ENCODE measurements at regions not wholly inside any gene's neighbourhood (a gene's known extent, or its start where the extent isn't known, plus 50 kb on each side); places are given as distances from the start of the nearest gene placed in this dataset.

DNA sequence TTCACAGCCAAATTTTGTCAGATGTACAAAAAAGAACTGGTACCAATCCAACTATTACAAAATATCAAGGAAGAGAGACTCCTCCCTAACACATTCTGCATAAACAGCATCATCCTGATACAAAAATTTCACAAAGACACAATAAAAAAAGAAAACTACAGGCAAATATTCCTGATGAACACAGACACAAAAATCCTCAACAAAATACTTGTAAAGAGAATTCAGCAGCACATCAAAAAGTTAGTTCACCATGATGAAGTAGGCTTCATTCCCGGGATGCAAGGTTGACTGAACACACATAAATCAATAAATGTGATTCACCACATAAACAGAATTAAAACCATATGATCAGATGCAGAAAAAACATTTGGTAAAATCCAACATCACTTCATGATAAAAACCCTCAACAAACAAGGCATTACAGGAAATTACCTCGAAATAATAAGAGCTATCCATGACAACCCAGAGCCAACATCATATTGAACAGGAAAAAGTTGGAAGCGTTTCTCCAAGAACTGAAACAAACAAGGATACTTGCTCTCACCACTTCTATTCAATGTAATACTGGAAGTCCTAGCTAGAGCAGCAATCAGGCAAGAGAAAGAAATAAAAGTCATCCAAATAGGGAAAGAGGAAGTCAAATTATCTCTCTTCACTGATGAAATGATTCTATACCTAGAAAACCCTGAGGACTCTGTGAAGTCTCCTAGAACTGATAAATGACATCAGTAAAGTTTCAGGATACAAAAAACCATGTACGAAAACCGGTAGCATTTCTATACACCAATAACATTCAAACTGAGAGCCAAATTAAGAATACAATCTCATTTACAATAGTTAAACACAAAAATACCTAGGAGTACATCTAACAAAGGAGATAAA lies 223.1 kb downstream of the REEP3 start:
- no peak for ATAC-seq

DNA sequence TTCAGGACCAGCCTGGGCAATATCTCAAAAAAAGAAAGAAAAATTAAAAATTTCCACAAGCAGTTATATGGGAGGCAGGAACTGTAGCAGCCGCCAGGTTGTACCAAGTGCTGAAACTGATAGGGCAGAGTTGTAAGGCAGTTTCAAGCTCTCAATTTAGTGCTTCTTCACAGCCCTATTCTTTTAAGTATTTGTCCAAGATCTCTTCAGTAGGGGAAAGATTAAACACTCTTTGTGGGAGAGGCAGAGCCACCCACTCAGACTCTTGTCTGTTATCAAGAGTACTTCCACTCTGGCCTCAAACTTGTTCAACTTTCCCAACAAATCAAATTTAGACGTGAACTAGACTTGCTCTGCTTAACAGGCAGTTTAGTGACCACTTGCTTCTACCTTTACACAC lies 228.7 kb downstream of the REEP3 start:
- no peak for ATAC-seq

- no peak for ATAC-seq
Observed at GRCh38 chr10:63751836-63752235, 230.6 kb downstream of the REEP3 start.

- no peak for ATAC-seq
Observed at GRCh38 chr10:63752318-63752717, 231.1 kb downstream of the REEP3 start.

- ATAC-seq = no peak
Observed at GRCh38 chr10:63753808-63754207, 232.6 kb downstream of the REEP3 start.

GRCh38 chr10:63755441-63755840 lies 234.2 kb downstream of the REEP3 start:
- no peak for ATAC-seq

DNA sequence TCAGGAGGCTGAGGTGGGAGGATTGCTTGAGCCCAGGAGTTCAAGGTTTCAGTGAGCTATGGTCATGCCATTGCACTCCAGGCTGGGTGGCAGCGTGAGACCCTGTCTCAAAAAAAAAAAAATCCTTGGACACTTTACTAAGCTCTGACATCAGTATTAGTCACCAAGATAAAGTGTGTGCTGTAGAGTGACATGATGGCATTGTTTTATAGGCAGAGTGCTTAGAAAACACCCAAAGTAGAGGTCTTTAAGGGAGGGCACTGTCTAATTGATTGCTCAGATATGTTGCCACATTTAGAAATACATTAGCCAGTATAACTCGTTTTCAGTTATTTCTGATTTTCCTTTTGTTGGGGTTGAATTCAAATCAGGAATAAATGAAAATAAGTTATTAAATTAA lies 235.9 kb downstream of the REEP3 start:
- ATAC-seq = no peak

DNA sequence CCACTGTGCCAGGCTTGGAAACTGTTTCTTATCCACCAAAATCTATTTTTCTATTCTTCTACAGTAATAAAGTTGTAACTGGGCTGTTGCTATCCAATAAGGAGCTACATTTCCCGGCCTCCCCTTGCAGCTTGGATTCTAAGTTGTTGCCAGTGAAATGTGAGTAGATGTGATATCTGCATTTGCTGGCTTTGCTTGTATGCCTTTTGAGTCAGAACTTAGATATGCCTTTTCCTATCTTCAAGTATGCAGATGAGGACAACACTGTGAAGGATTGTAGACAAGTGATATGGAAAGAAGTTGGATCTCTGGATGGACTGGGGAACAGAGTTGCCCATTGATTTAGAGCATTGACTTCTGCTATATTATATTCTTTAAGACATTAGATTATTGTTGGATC lies 236.9 kb downstream of the REEP3 start:
- no peak for ATAC-seq

GRCh38 chr10:63759335-63759734 lies 238.1 kb downstream of the REEP3 start:
- ATAC-seq = no peak

- ATAC-seq = no peak
Observed at GRCh38 chr10:63760034-63760707, 239.0 kb downstream of the REEP3 start.

- no peak for ATAC-seq
Observed at GRCh38 chr10:63760708-63761047, 239.5 kb downstream of the REEP3 start.

GRCh38 chr10:63761243-63761642 lies 240.0 kb downstream of the REEP3 start:
- no peak for ATAC-seq

DNA sequence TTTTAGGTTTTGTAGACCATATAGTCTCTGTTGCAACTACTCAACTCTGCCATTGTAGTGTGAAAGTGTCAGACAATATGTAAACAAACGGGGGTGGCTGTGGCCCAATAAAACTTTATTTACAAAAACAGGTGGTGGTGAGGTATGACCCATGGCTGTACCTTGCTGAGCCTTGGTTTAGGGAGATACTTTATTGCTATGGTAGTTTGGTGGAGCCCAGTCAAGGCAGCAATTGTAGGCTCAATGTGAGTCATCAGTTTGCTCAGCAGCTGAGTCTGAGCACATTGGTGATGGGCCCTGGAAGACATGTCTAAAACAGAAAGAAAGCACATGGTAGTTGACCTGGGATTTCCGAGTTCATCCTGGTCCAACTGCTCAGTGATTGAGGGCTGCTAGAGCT lies 242.5 kb downstream of the REEP3 start:
- no peak for ATAC-seq

GRCh38 chr10:63765126-63765525 lies 243.9 kb downstream of the REEP3 start:
- ATAC-seq = no peak

GRCh38 chr10:63766745-63767137 lies 245.5 kb downstream of the REEP3 start:
- ATAC-seq = no peak

- ATAC-seq = no peak
Observed at GRCh38 chr10:63767138-63767801, 246.1 kb downstream of the REEP3 start.

DNA sequence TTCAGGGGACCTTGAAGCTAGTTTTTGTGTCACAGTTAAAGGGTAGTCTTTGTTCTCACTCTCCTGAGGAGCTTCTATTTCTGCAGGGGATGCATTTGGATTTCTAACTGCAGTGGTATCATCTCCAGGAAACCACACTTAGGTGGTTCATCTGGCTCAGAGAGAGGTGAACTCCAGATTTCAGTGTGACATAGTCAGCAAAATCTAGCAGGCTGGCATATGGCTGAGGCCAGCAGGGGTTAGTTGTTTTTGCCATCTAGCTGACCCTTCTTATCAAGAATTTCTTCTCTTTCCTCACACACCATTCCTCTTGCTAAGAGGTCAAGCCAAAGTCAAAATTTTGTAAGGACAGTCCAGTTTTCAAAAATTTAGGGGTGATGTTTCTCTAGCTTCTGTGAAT lies 248.2 kb downstream of the REEP3 start:
- ATAC-seq = no peak

DNA sequence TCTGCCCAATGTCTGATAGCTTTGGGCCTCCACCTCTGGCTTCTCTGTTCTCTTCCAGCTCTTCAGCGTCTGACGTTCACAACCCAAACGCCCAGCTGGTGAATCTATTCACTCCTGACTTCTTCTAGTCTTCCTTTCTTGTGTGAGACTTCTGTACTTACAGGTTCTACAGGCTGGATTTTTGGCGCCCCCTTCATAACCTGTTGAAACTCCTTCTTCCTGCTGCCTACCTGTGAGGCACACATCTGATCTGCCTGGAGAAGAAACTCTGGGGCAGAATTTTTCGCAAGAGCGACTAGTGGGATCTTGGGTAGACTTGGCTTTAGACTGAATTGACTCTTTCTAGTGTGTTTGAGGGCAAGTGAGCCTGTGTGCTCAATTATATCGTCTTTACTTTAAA lies 249.3 kb downstream of the REEP3 start:
- no peak for ATAC-seq

DNA sequence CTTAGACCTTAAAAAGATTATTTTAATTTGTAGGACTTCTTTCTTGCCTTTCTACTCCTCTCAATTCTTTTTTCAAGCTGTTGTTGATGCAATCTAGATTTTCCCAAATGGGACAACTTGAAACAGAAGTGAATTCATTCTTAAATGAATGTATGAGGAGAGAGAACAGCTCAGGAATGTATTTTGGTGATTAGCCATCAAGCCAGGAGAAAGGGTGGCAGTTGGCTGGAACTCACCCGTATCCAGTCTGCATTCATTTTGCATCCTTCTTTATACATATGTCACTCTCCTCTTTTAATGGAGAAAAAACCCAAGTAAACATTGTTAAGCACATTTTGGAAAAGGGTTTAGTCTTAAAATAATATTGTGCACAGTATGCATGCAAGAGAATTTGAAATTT lies 251.3 kb downstream of the REEP3 start:
- no peak for ATAC-seq

- no peak for ATAC-seq
Observed at GRCh38 chr10:63773106-63773505, 251.9 kb downstream of the REEP3 start.

DNA sequence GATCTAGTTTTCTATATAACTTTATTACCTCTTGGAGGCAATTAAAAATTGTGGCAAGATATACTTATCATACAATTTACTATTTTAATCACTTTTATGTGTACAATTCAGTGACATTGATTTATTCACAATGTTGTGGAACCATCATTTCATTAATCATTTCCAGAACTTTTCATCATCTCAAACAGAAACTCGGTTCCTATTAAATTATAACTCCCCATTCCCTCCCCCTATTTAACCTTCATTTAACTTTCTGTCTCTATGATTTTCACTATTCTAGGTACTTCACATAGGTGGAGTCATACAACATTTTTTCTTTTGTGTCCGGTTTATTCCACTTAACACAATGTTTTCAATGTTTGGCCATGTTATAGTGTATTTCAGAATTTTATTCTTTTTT lies 252.8 kb downstream of the REEP3 start:
- no peak for ATAC-seq

GRCh38 chr10:63780101-63780500 lies 258.9 kb downstream of the REEP3 start:
- no peak for ATAC-seq

GRCh38 chr10:63781226-63781625 lies 260.0 kb downstream of the REEP3 start:
- ATAC-seq = no peak

DNA sequence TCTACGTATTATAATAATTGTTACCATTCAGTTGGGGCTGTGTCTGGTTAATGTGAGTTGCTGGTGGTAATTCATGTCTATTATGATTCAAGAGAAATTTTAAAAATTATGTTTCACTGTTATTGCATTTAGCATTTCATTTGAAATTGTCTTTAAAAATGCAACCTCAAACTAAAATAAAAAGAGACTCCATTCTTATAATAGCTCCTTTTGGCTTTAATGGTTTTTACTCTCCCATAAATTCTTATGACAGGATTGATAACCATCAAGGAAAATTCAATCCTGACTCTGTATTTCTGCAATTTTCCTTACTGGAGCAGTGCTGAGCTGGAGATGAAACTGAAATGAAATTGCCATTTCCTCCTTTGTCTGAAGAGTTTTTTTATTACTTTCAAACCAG lies 262.7 kb downstream of the REEP3 start:
- no peak for ATAC-seq

Data from activated CD4-positive, CD25-positive, alpha-beta regulatory T cell treated with anti-CD3 and anti-CD28 coated beads, Interleukin-2, amount 50 U/mL, for 24 hours (primary cell).